Neural cell (in vitro differentiated cells): ENCODE measurements at regions not wholly inside any gene's neighbourhood (a gene's known extent, or its start where the extent isn't known, plus 50 kb on each side); places are given as distances from the start of the nearest gene placed in this dataset.

ENCODE experiments used
- CTCF ChIP-seq: fragments of 450-650 bp; IDR thresholded peaks from 2 replicates; pipeline ENCODE4 v1.5.1; 2014; ENCODE audit warnings: antibody characterized with exemption, mild to moderate bottlenecking, moderate library complexity; ENCODE audit not compliant: poor library complexity, severe bottlenecking
- EP300 ChIP-seq: fragments of 450-650 bp; conservative IDR thresholded peaks from 2 replicates; pipeline ENCODE4 v1.6.1; 2014; ENCODE audit warnings: antibody characterized with exemption, mild to moderate bottlenecking, moderate library complexity; ENCODE audit not compliant: poor library complexity, severe bottlenecking
- EZH2 ChIP-seq: fragments of 200-600, 300-800 bp; shearing (Covaris generic), sonication (generic); IDR thresholded peaks from 2 replicates; pipeline ENCODE4 v1.6.1; 2014; ENCODE audit warnings: antibody characterized with exemption, low read length, borderline replicate concordance, mild to moderate bottlenecking; ENCODE audit not compliant: insufficient read depth, poor library complexity, severe bottlenecking
- MXI1 ChIP-seq: fragments of 450-650 bp; conservative IDR thresholded peaks from 2 replicates; pipeline ENCODE4 v1.6.1; 2014; ENCODE audit warnings: antibody characterized with exemption, mild to moderate bottlenecking; ENCODE audit not compliant: poor library complexity, severe bottlenecking
- POLR2AphosphoS5 ChIP-seq: IDR thresholded peaks from 2 replicates; pipeline ENCODE4 v1.6.1; 2012
- RAD21 ChIP-seq: fragments of 450-650 bp; conservative IDR thresholded peaks from 2 replicates; pipeline ENCODE4 v1.6.1; 2014; ENCODE audit warnings: antibody characterized with exemption, mild to moderate bottlenecking, moderate library complexity
- REST ChIP-seq: IDR thresholded peaks from 2 replicates; pipeline ENCODE4 v1.6.1; 2012; ENCODE audit warnings: borderline replicate concordance
- SMC3 ChIP-seq: fragments of 450-650 bp; conservative IDR thresholded peaks from 2 replicates; pipeline ENCODE4 v1.6.1; 2014; ENCODE audit warnings: antibody characterized with exemption, mild to moderate bottlenecking, moderate library complexity; ENCODE audit not compliant: poor library complexity
- TAF1 ChIP-seq: IDR thresholded peaks from 2 replicates; pipeline ENCODE4 v1.6.1; 2012; ENCODE audit warnings: low read depth

- TF ChIP-seq CTCF (no peak), POLR2AphosphoS5 (no peak), MXI1 (no peak), REST (no peak), EP300 (no peak), TAF1 (no peak), RAD21 (no peak), EZH2 (no peak), SMC3 (no peak)
Observed at GRCh38 chr3:65268426-65268825, 580.6 kb upstream of the ADAMTS9 start.
